Left ventricle myocardium inferior (tissue), 1 donor: ENCODE measurements at regions not wholly inside any gene's neighbourhood (a gene's known extent, or its start where the extent isn't known, plus 50 kb on each side); places are given as distances from the start of the nearest gene placed in this dataset.

Experiments
- DNase-seq: peaks from one replicate; pipeline ENCODE4 v3.0.0-alpha.2; 2020
- H3K27ac ChIP-seq: fragments of 200-600 bp; replicated peaks from 2 replicates; pipeline ENCODE4 v1.8.0; 2021
- H3K27me3 ChIP-seq: fragments of 200-600 bp; 2 replicates; pipeline ENCODE4 v1.8.0; 2021; ENCODE audit warnings: low read depth
- H3K36me3 ChIP-seq: fragments of 200-600 bp; 2 replicates; pipeline ENCODE4 v1.8.0; 2021
- H3K4me1 ChIP-seq: fragments of 200-600 bp; 2 replicates; pipeline ENCODE4 v1.8.0; 2021
- H3K4me3 ChIP-seq: fragments of 200-600 bp; 2 replicates; pipeline ENCODE4 v1.8.0; 2021; ENCODE audit warnings: mild to moderate bottlenecking, moderate library complexity
- H3K9me3 ChIP-seq: fragments of 200-600 bp; replicated peaks from 2 replicates; pipeline ENCODE4 v1.8.0; 2021
- CTCF ChIP-seq: fragments of 200-600 bp; IDR thresholded peaks from 2 replicates; pipeline ENCODE4 v1.8.0; 2021; ENCODE audit warnings: antibody characterized with exemption, mild to moderate bottlenecking, borderline replicate concordance
- intact Hi-C: fragments of 100-400 bp; cut with micrococcal nuclease; formaldehyde crosslinking; loops from one replicate; pipeline ENCODE4 v1.11.0; 2022
- donor health status: DM: no; HTN: yes; CAD: no; lungs with severe emphysema.

DNA sequence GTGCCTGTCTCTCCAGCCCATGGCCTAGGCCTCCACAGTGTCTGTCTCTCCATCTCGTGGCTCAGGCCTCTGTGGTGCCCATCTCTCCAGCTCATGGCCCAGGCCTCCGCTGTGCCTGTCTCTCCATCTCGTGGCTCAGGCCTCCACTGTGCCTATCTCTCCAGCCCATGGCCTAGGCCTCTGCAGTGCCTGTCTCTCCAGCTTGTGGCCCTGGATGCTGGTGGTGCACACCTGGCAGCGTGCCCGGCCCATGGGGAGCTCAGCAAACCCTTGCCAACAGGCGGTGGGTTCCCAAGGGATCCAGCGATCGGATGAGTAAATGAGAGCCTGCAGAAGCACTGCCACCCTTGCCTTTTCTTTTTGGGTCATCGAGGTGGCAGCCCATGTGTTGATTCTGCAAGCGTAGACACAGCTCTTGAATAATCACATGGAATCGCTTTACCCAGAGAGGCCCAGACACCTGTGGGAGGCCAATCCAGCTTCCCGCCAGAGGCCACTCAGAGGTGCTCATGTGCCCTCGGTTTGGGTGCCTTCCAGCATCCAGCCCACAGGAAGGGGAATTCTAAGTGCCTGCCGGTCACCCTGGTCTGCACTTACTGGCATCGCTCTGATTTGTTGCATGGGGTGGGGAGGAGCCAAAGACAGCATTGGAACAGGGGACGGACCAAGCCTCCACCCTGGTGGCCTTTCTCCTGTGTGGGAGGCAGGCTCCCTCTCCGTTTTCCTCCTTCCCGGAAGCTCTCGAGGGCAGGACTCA lies 101.8 kb upstream of the HDAC4 start:
- intact Hi-C loops = no loop called here
- Histone ChIP-seq H3K27ac (no peak overlapping the region), H3K27me3 (peaks cover 27% of the 10 kb centered on the region), H3K4me3 (no peak overlapping the region), H3K4me1 (peaks cover 5% of the 10 kb centered on the region), H3K36me3 (no peaks in the 10 kb centered on the region), H3K9me3 (no peaks in the 10 kb centered on the region)
- DNase-seq = no peak
- TF ChIP-seq CTCF = no peak

GRCh38 chr2:239500574-239501550 lies 100.0 kb upstream of the HDAC4 start:
- DNase-seq = no peak
- H3K27ac ChIP-seq = no peak overlapping the region

GRCh38 chr2:239499726-239500573 lies 99.1 kb upstream of the HDAC4 start:
- Histone ChIP-seq H3K27ac (peak overlapping the region; percentile 12), H3K27me3 (peaks cover 50% of the 10 kb centered on the region), H3K36me3 (no peaks in the 10 kb centered on the region), H3K4me3 (no peak overlapping the region), H3K9me3 (no peaks in the 10 kb centered on the region), H3K4me1 (peaks cover 5% of the 10 kb centered on the region)
- no peak for TF ChIP-seq CTCF
- intact Hi-C loops = no loop called here
- DNase-seq = no peak

More at GRCh38 chr2:239500574-239501550, 100.0 kb upstream of the HDAC4 start:
- Histone ChIP-seq H3K4me1 (peaks cover 5% of the 10 kb centered on the region), H3K4me3 (no peak overlapping the region), H3K27me3 (peaks cover 43% of the 10 kb centered on the region), H3K36me3 (no peaks in the 10 kb centered on the region), H3K9me3 (no peaks in the 10 kb centered on the region)
- no peak for TF ChIP-seq CTCF
- intact Hi-C loops = no loop called here

- Histone ChIP-seq H3K9me3 (no peaks in the 10 kb centered on the region), H3K4me1 (peaks cover 5% of the 10 kb centered on the region), H3K36me3 (no peaks in the 10 kb centered on the region), H3K4me3 (no peak overlapping the region), H3K27ac (peak overlapping the region; percentile 12), H3K27me3 (peaks cover 56% of the 10 kb centered on the region)
- no peak for TF ChIP-seq CTCF
- DNase-seq = peak; percentile 67
- intact Hi-C loops = no loop called here
These were observed 98.3 kb upstream of the HDAC4 start for GRCh38 chr2:239498981-239499634.

DNA sequence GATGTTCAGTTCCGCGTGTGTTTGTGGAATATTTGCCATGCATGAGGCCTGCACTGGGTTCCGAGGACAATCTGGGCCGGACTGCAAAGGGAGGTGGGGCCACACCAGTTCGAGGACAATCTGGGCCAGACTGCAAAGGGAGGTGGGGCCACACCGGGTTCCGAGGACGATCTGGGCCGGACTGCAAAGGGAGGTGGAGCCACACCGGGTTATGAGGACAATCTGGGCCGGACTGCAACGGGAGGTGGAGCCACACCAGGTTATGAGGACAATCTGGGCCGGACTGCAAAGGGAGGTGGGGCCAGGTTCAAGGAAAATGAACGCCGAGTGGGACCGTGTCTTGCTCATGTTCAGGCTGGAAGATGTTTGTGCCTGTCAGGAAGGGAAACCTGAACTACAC lies 97.8 kb upstream of the HDAC4 start:
- no peak for DNase-seq
- no peak overlapping the region for H3K27ac ChIP-seq
- no peaks in the 10 kb centered on the region for H3K36me3 ChIP-seq
- H3K27me3 ChIP-seq = peaks cover 57% of the 10 kb centered on the region
- no peaks in the 10 kb centered on the region for H3K9me3 ChIP-seq
- H3K4me1 ChIP-seq = peaks cover 5% of the 10 kb centered on the region
- TF ChIP-seq CTCF = no peak
- H3K4me3 ChIP-seq = no peak overlapping the region
- intact Hi-C loops = no loop called here
